B cell (primary cell): ENCODE measurements at regions not wholly inside any gene's neighbourhood (a gene's known extent, or its start where the extent isn't known, plus 50 kb on each side); places are given as distances from the start of the nearest gene placed in this dataset.

ENCODE experiments used
- ATAC-seq: fragments of 200-7000 bp; cut with Tn5 transposase; one replicate; pipeline ENCODE4 v1.10.0; 2021; ENCODE audit warnings: low read depth, mild to moderate bottlenecking, moderate number of reproducible peaks, moderate library complexity
- CTCF ChIA-PET: fragments of 350-600 bp; sonication (Branson Sonifier 250); formaldehyde crosslinking; loops from one replicate; lab custom pipeline; 2021; ENCODE audit warnings: antibody characterized with exemption, inconsistent platforms; lab: Charles Lee
- POLR2A ChIA-PET: fragments of 350-600 bp; sonication (Branson Sonifier 250); formaldehyde crosslinking; loops from one replicate; lab custom pipeline; 2021; ENCODE audit warnings: antibody characterized with exemption; lab: Charles Lee
- DNase-seq: peaks from one replicate; pipeline ENCODE4 v3.0.0; 2013
- H2AFZ ChIP-seq: 2 replicates; pipeline ENCODE4 v1.6.1; 2012; ENCODE audit warnings: mild to moderate bottlenecking, low read depth, low read length; ENCODE audit not compliant: insufficient read depth, poor library complexity, severe bottlenecking
- H3K27ac ChIP-seq, 2 donors: 1 replicate in 1 of 2; 2 replicates in 1 of 2; pipeline ENCODE4 v1.5.1; 2012 to 2013; ENCODE audit warnings: low read length in 2 of 2, mild to moderate bottlenecking in 2 of 2, moderate library complexity in 1 of 2
- H3K27me3 ChIP-seq, 4 experiments: fragments of 200-600 bp in 1 of 4; sonication (generic) in 1 of 4; replicated peaks in 1 of 4; 1 replicate in 2 of 4; 2 replicates in 2 of 4; pipeline versions ENCODE4 v1.6.1 to v1.7.0; 2013 to 2016; ENCODE audit warnings: low read length in 3 of 4, mild to moderate bottlenecking in 2 of 4, mixed read lengths in 1 of 4, moderate library complexity in 1 of 4; ENCODE audit not compliant: insufficient read depth in 4 of 4, control insufficient read depth in 3 of 4; ENCODE audit errors: control extremely low read depth in 1 of 4
- H3K36me3 ChIP-seq, 2 experiments: replicated peaks in 1 of 2; 1 replicate in 1 of 2; 2 replicates in 1 of 2; pipeline versions ENCODE4 v1.6.1 to v1.7.1; 2013; ENCODE audit warnings: low read length in 1 of 2; ENCODE audit not compliant: insufficient read depth in 2 of 2, control insufficient read depth in 1 of 2; ENCODE audit errors: control extremely low read depth in 1 of 2, extremely low read depth in 1 of 2
- H3K4me1 ChIP-seq, 2 donors: fragments of 200-600 bp in 1 of 2; sonication (generic) in 1 of 2; 1 replicate in 1 of 2; 2 replicates in 1 of 2; pipeline versions ENCODE4 v1.5.1 to v1.6.1; 2013 to 2017; ENCODE audit warnings: low read length in 2 of 2; ENCODE audit not compliant: control insufficient read depth in 2 of 2, insufficient read depth in 2 of 2
- H3K4me2 ChIP-seq: replicated peaks from 2 replicates; pipeline ENCODE3; 2012; ENCODE audit warnings: mild to moderate bottlenecking, low read depth, low read length; ENCODE audit not compliant: poor library complexity, severe bottlenecking
- H3K4me3 ChIP-seq, 5 experiments: fragments of 200-600 bp in 1 of 5; sonication (generic) in 1 of 5; 1 replicate in 3 of 5; 2 replicates in 2 of 5; pipeline versions ENCODE4 v1.5.1 to v1.7.0; 2011 to 2016; ENCODE audit warnings: low read length in 4 of 5, mild to moderate bottlenecking in 4 of 5, low read depth in 2 of 5, control low read depth in 1 of 5, moderate library complexity in 1 of 5; ENCODE audit not compliant: insufficient read depth in 1 of 5; ENCODE audit errors: control extremely low read depth in 1 of 5, extremely low read depth in 1 of 5
- H3K79me2 ChIP-seq: fragments of 200-600 bp; sonication (generic); one replicate; pipeline ENCODE4 v1.6.0; 2016; ENCODE audit warnings: low read length; ENCODE audit not compliant: control insufficient read depth, insufficient read depth
- H3K9ac ChIP-seq: fragments of 200-600 bp; sonication (generic); 2 replicates; pipeline ENCODE4 v1.6.1; 2017; ENCODE audit warnings: mild to moderate bottlenecking, low read length, moderate library complexity
- H3K9me3 ChIP-seq, 3 donors: one replicate each; pipeline versions ENCODE4 v1.6.1 to v1.7.1; 2013; ENCODE audit warnings: low read length in 2 of 3; ENCODE audit not compliant: control insufficient read depth in 2 of 3, insufficient read depth in 1 of 3; ENCODE audit errors: control extremely low read depth in 1 of 3
- H4K20me1 ChIP-seq: 2 replicates; pipeline ENCODE4 v1.6.0; 2012; ENCODE audit warnings: mild to moderate bottlenecking, low read length; ENCODE audit not compliant: insufficient read depth, control insufficient read depth, poor library complexity, severe bottlenecking
- H3K27ac Mint-ChIP-seq: one replicate; pipeline ENCODE4 v1.8.0; 2021; ENCODE audit warnings: mixed read lengths
- H3K27me3 Mint-ChIP-seq: one replicate; pipeline ENCODE4 v1.8.0; 2021; ENCODE audit warnings: mixed read lengths
- H3K4me1 Mint-ChIP-seq: one replicate; pipeline ENCODE4 v1.8.0; 2021; ENCODE audit warnings: mixed read lengths
- H3K4me3 Mint-ChIP-seq: one replicate; pipeline ENCODE4 v1.8.0; 2021; ENCODE audit warnings: mixed read lengths
- H3K9me3 Mint-ChIP-seq: one replicate; pipeline ENCODE4 v1.8.0; 2022; ENCODE audit warnings: mixed read lengths; ENCODE audit not compliant: insufficient read depth
- EZH2 ChIP-seq: IDR thresholded peaks from 2 replicates; pipeline ENCODE4 v1.6.1; 2012; ENCODE audit warnings: borderline replicate concordance, low read depth, mild to moderate bottlenecking, moderate library complexity, low read length; ENCODE audit not compliant: insufficient read depth, poor library complexity, severe bottlenecking
- WGBS: methylation state at CpG from one replicate; pipeline ENCODE4 v1.1.5; 2013; ENCODE audit warnings: missing lambda C conversion rate; ENCODE audit not compliant: insufficient coverage; 5-methylcytosine and 5-hydroxymethylcytosine counted together
- intact Hi-C: fragments of 100-400 bp; cut with micrococcal nuclease; formaldehyde crosslinking; loops from one replicate; pipeline ENCODE4 v1.10.0; 2022
- TF ChIP-seq, protein P1 (sequence below): fragments of 200-600 bp; IDR thresholded peaks from one replicate; pipeline ENCODE4 v1.8.0; 2022; ENCODE audit warnings: antibody characterized with exemption, mild to moderate bottlenecking

DNA sequence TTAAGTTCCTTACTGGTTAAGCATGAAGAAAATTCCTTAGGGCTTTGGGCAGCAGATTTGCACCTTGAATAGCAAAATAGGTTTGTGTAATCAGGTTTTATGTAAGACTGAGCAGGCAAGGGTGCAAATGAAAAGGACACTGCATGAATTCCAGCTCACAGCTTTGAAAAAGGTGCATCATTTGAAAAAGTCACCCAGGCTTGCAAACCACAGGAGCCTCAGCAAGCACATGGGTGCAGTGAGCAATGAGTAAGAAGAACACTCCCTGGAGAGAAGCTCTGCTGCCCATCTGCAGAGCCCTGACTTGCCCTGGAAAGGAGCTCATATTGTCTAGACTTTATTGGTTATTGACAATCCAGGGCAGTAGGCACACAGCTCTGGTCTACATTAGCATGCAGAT, 165.6 kb upstream of the KCNJ16 start:
- H3K9ac ChIP-seq = no peak overlapping the region
- intact Hi-C loops = no loop called here
- POLR2A ChIA-PET = no interaction called here
- Mint-ChIP-seq H3K9me3 (no peaks in the 10 kb centered on the region), H3K27ac (no peak overlapping the region), H3K4me3 (no peak overlapping the region), H3K4me1 (no peaks in the 10 kb centered on the region), H3K27me3 (no peaks in the 10 kb centered on the region)
- H3K4me3 ChIP-seq = no peak overlapping the region
- H3K27me3 ChIP-seq = no peaks in the 10 kb centered on the region
- no peaks in the 10 kb centered on the region for H3K4me1 ChIP-seq
- DNase-seq = no peak
- no peak overlapping the region for H3K4me2 ChIP-seq
- TF ChIP-seq EZH2 = no peak
- TF ChIP-seq, protein P1, sequence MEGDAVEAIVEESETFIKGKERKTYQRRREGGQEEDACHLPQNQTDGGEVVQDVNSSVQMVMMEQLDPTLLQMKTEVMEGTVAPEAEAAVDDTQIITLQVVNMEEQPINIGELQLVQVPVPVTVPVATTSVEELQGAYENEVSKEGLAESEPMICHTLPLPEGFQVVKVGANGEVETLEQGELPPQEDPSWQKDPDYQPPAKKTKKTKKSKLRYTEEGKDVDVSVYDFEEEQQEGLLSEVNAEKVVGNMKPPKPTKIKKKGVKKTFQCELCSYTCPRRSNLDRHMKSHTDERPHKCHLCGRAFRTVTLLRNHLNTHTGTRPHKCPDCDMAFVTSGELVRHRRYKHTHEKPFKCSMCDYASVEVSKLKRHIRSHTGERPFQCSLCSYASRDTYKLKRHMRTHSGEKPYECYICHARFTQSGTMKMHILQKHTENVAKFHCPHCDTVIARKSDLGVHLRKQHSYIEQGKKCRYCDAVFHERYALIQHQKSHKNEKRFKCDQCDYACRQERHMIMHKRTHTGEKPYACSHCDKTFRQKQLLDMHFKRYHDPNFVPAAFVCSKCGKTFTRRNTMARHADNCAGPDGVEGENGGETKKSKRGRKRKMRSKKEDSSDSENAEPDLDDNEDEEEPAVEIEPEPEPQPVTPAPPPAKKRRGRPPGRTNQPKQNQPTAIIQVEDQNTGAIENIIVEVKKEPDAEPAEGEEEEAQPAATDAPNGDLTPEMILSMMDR = no peak
- H3K79me2 ChIP-seq = no peaks in the 10 kb centered on the region
- no peak overlapping the region for H3K27ac ChIP-seq
- no peak overlapping the region for H2AFZ ChIP-seq
- H3K36me3 ChIP-seq = no peaks in the 10 kb centered on the region
- peaks cover 0 to 2% (median 0%) of the 10 kb centered on the region in 3 donors for H3K9me3 ChIP-seq
- no peak for ATAC-seq
- no peaks in the 10 kb centered on the region for H4K20me1 ChIP-seq
- CTCF ChIA-PET = interaction anchor here (1.0 kb wide), 1 partner anchor 301 kb away, joined by 3 read pairs; no protein-coding TSS in a partner anchor

DNA sequence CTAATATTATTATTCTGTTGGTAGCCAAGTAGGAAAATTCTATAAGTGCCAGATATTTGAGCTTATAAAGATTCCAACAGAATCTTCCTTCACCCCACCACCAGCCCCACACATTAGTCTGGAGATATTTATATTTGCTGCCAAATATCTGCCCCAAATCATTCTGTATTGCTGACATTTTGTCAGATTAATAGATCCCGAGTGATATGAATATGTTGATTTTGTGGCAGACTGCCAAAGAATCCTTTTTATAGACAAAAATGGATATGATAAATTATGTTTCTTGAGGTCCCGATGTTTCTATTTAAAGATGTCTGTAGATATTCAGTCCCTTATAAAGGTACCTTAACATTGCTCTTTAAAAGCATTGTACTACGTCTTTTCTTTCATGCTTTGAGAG, 162.2 kb upstream of the KCNJ16 start:
- Histone ChIP-seq H4K20me1 (no peaks in the 10 kb centered on the region), H3K4me1 (no peaks in the 10 kb centered on the region), H3K9ac (no peak overlapping the region), H3K4me3 (no peak overlapping the region), H3K27ac (no peak overlapping the region), H3K79me2 (no peaks in the 10 kb centered on the region), H2AFZ (no peak overlapping the region), H3K4me2 (no peak overlapping the region), H3K9me3 (peaks cover 0 to 2% (median 0%) of the 10 kb centered on the region in 3 donors), H3K36me3 (no peaks in the 10 kb centered on the region), H3K27me3 (no peaks in the 10 kb centered on the region)
- H3K27me3 Mint-ChIP-seq = no peaks in the 10 kb centered on the region
- POLR2A ChIA-PET = no interaction called here
- no peaks in the 10 kb centered on the region for H3K9me3 Mint-ChIP-seq
- no CpG with 5 or more reads among the region's 3 CpGs for WGBS
- CTCF ChIA-PET = interaction anchor here (0.5 kb wide), 1 partner anchor 43 kb away, joined by 4 read pairs; no protein-coding TSS in a partner anchor
- ATAC-seq (no peak), DNase-seq (no peak)
- no peak overlapping the region for H3K27ac Mint-ChIP-seq
- intact Hi-C loops = no loop called here
- TF ChIP-seq, protein P1 = no peak
- TF ChIP-seq EZH2 = no peak
- H3K4me1 Mint-ChIP-seq = no peaks in the 10 kb centered on the region
- no peak overlapping the region for H3K4me3 Mint-ChIP-seq
